Activated CD4-positive, alpha-beta T cell treated with anti-CD3 and anti-CD28 coated beads, Interleukin-2, amount 10 ng/mL, durations not matched to agents 7 days and 5 days (primary cell): ENCODE measurements at regions not wholly inside any gene's neighbourhood (a gene's known extent, or its start where the extent isn't known, plus 50 kb on each side); places are given as distances from the start of the nearest gene placed in this dataset.
"Not testable (repeated sequence)": the region's sequence is repeated elsewhere in the genome, so short reads cannot be mapped to it uniquely, and the experiment has no call there.

ENCODE experiments used
- CTCF ChIA-PET: fragments of 350-600 bp; sonication (Branson Sonifier 250); formaldehyde crosslinking; loops from one replicate; lab custom pipeline; 2021; ENCODE audit warnings: antibody characterized with exemption; lab: Charles Lee
- POLR2A ChIA-PET: fragments of 350-600 bp; sonication (Branson Sonifier 250); formaldehyde crosslinking; loops from one replicate; lab custom pipeline; 2021; ENCODE audit warnings: antibody characterized with exemption; lab: Charles Lee
- DNase-seq: peaks from one replicate; pipeline ENCODE4 v3.0.0-alpha.2; 2020
- H3K27ac Mint-ChIP-seq: one replicate; pipeline ENCODE4 v1.8.0; 2021; ENCODE audit warnings: mild to moderate bottlenecking, moderate library complexity, mixed read lengths
- H3K27me3 Mint-ChIP-seq: one replicate; pipeline ENCODE4 v1.8.0; 2021; ENCODE audit warnings: mixed read lengths
- H3K36me3 Mint-ChIP-seq: one replicate; pipeline ENCODE4 v1.8.0; 2021; ENCODE audit warnings: low read depth, mixed read lengths
- H3K4me1 Mint-ChIP-seq: one replicate; pipeline ENCODE4 v1.8.0; 2021; ENCODE audit warnings: mixed read lengths
- H3K4me3 Mint-ChIP-seq: one replicate; pipeline ENCODE4 v1.8.0; 2021; ENCODE audit warnings: mild to moderate bottlenecking, moderate library complexity, mixed read lengths
- H3K9me3 Mint-ChIP-seq: one replicate; pipeline ENCODE4 v1.8.0; 2021; ENCODE audit warnings: mixed read lengths

- Mint-ChIP-seq H3K4me3 (no peak overlapping the region), H3K36me3 (no peaks in the 10 kb centered on the region), H3K9me3 (no peaks in the 10 kb centered on the region), H3K4me1 (no peaks in the 10 kb centered on the region), H3K27me3 (peaks cover 1% of the 10 kb centered on the region), H3K27ac (no peak overlapping the region)
- POLR2A ChIA-PET: no interaction called here
- DNase-seq: no peak
- CTCF ChIA-PET: no interaction called here
These were observed 221.8 kb upstream of the PLXNA2 start for GRCh38 chr1:208465786-208466590.

GRCh38 chr1:208467151-208467780 lies 223.1 kb upstream of the PLXNA2 start:
- peaks cover 1% of the 10 kb centered on the region for H3K27me3 Mint-ChIP-seq
- no peak overlapping the region for H3K27ac Mint-ChIP-seq
- H3K9me3 Mint-ChIP-seq: no peaks in the 10 kb centered on the region
- no peaks in the 10 kb centered on the region for H3K4me1 Mint-ChIP-seq
- ChIA-PET POLR2A (no interaction called here), CTCF (no interaction called here)
- H3K36me3 Mint-ChIP-seq: no peaks in the 10 kb centered on the region
- no peak for DNase-seq
- H3K4me3 Mint-ChIP-seq: no peak overlapping the region

DNA sequence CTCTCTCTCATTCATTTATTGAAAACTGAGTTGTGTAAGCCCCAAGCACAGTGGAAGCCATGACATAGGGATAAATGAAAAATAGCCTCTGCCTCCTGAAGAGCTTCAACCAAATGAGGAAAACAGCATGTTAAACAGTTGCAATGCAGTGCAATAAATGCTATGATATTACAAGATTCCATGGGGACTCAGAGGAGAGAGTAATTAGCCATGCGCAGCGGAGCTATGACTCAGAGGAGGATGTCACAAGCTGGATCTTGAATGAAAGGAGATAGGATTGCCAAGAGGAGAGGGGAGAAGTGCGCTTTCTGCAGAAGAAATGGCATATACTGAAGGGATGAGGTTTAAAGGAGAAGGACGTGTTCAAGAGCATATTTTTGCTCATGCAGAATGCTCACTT lies 231.3 kb upstream of the PLXNA2 start:
- Mint-ChIP-seq H3K36me3 (no peaks in the 10 kb centered on the region), H3K9me3 (no peaks in the 10 kb centered on the region), H3K4me3 (no peak overlapping the region), H3K27ac (no peak overlapping the region), H3K4me1 (no peaks in the 10 kb centered on the region), H3K27me3 (no peaks in the 10 kb centered on the region)
- POLR2A ChIA-PET: no interaction called here
- no peak for DNase-seq
- CTCF ChIA-PET: no interaction called here

DNA sequence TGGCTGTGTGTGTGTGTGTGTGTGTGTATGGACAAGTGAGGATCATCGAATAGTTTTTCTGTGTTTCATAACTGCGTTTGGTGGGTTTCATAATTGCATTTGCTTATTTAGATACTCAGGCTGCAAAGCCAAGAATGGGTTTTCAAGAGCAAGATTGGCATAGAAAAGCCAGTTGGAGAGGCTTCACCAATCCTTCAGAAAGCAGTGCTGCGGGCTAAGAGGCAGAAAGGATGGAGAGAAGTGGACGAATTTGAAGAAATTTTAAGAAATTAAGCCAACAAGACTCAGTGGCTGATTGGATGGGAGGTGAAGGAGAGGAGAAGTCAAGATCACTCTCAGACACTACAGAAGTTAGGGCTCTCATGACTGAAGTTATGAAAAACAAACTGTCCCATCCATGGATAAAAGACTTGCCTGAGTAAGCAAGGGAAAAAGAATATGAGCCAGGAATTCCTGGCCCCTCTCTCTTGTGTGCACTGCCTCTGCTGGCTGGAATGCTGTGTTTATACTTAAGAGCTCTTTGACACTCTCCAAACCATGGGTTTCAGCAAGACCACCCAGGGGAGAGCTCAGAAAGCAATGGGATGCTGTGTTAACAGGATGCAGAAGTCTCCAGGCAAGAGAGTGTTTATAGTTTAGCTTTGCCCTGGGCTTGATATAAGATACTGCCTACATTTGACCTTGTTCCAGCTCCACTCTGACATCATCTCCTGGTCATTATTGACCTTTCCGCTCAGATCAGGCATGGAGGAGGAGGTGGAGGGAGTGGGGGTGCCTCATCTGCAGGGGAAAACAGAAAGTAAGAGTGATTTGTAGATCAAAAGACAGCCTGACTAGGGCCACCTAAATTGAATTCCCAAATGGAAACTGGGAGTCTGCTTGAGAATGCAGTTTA lies 232.0 kb upstream of the PLXNA2 start:
- Mint-ChIP-seq H3K27me3 (no peaks in the 10 kb centered on the region), H3K27ac (no peak overlapping the region), H3K4me1 (no peaks in the 10 kb centered on the region), H3K4me3 (no peak overlapping the region), H3K36me3 (no peaks in the 10 kb centered on the region), H3K9me3 (no peaks in the 10 kb centered on the region)
- no peak for DNase-seq
- POLR2A ChIA-PET: no interaction called here
- CTCF ChIA-PET: no interaction called here

DNA sequence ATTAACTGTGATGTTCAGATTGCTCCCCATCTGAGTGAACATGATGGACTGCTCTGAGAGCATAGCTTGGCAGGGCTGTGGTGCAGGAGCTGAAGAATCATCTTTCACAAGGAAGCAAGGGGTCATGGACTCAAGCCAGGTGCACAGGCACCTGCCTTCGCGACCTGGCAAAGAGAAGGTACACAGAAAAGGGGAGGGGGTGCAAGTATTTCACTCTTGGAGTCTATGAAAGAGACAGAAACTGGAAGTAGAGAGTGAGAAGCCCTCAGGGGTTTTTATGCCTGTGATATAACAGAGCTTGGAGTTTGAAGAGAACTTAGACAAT lies 232.6 kb upstream of the PLXNA2 start:
- Mint-ChIP-seq H3K4me1 (no peaks in the 10 kb centered on the region), H3K4me3 (no peak overlapping the region), H3K36me3 (no peaks in the 10 kb centered on the region), H3K9me3 (no peaks in the 10 kb centered on the region), H3K27me3 (no peaks in the 10 kb centered on the region), H3K27ac (no peak overlapping the region)
- DNase-seq: no peak
- ChIA-PET CTCF (no interaction called here), POLR2A (no interaction called here)

- Mint-ChIP-seq H3K27ac (no peak overlapping the region), H3K4me3 (no peak overlapping the region), H3K9me3 (no peaks in the 10 kb centered on the region), H3K4me1 (no peaks in the 10 kb centered on the region), H3K27me3 (no peaks in the 10 kb centered on the region), H3K36me3 (no peaks in the 10 kb centered on the region)
- no peak for DNase-seq
- ChIA-PET POLR2A (no interaction called here), CTCF (no interaction called here)
These were observed 235.3 kb upstream of the PLXNA2 start for GRCh38 chr1:208479435-208479834.

- Mint-ChIP-seq H3K4me1 (no peaks in the 10 kb centered on the region), H3K27ac (no peak overlapping the region), H3K36me3 (no peaks in the 10 kb centered on the region), H3K27me3 (no peaks in the 10 kb centered on the region), H3K4me3 (no peak overlapping the region), H3K9me3 (no peaks in the 10 kb centered on the region)
- ChIA-PET POLR2A (no interaction called here), CTCF (no interaction called here)
- DNase-seq: no peak
These were observed 241.3 kb upstream of the PLXNA2 start for GRCh38 chr1:208485512-208485911.

DNA sequence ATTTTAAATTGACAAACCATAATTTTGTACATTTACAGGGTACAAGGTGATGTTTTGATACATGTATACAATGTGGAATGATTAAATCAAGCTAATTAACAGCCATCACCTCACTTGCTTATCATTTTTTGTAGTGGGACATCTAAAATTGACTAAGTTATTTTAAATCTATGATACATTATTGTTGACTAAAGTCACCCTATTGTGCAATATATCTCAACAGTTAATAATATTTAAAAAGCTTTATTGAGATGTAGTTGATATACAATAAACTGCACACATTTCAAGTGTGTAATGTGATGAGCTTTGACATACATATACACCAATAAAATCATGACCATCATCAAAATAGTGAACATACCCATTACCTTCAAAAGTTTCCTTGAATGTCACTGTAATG lies 242.5 kb upstream of the PLXNA2 start:
- Mint-ChIP-seq H3K27me3 (no peaks in the 10 kb centered on the region), H3K36me3 (no peaks in the 10 kb centered on the region), H3K4me3 (no peak overlapping the region), H3K27ac (no peak overlapping the region), H3K4me1 (no peaks in the 10 kb centered on the region), H3K9me3 (no peaks in the 10 kb centered on the region)
- ChIA-PET POLR2A (no interaction called here), CTCF (no interaction called here)
- DNase-seq: no peak

GRCh38 chr1:208488432-208488831 lies 244.2 kb upstream of the PLXNA2 start:
- CTCF ChIA-PET, H3K9me3 Mint-ChIP-seq, H3K27ac Mint-ChIP-seq: not testable (repeated sequence)

GRCh38 chr1:208496467-208497371 lies 252.5 kb upstream of the PLXNA2 start:
- Mint-ChIP-seq H3K27ac (no peak overlapping the region), H3K4me3 (no peak overlapping the region), H3K36me3 (no peaks in the 10 kb centered on the region), H3K9me3 (no peaks in the 10 kb centered on the region), H3K27me3 (peaks cover 7% of the 10 kb centered on the region), H3K4me1 (no peaks in the 10 kb centered on the region)
- CTCF ChIA-PET: interaction anchor here (0.6 kb wide), 1 partner anchor 13 kb away, joined by 3 read pairs; no protein-coding TSS in a partner anchor
- DNase-seq: no peak
- POLR2A ChIA-PET: no interaction called here

More at GRCh38 chr1:208488432-208488831, 244.2 kb upstream of the PLXNA2 start:
- H3K4me3 Mint-ChIP-seq, H3K4me1 Mint-ChIP-seq, DNase-seq, H3K36me3 Mint-ChIP-seq, H3K27me3 Mint-ChIP-seq, POLR2A ChIA-PET: not testable (repeated sequence)

- H3K36me3 Mint-ChIP-seq: no peaks in the 10 kb centered on the region
These were observed 253.8 kb upstream of the PLXNA2 start for GRCh38 chr1:208497866-208498541.

DNA sequence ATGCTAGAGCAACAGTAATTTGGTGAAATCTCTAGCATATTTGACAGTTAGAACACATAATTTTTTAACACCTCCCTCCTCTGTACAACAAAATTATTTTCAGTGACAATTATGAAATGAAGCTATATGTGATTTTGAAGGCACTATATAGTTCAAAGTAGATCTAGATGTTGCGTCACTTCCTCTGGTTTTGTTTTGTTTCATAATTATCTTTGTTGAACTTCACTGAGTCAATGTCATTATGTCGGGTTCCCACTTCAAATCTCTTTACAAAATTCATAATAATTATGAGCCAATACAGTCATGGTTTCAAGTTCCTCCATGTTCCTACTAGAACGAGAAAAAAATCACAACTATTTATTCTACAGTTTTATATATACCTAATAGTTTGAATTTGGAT lies 254.8 kb upstream of the PLXNA2 start:
- no peaks in the 10 kb centered on the region for H3K4me1 Mint-ChIP-seq
- H3K4me3 Mint-ChIP-seq: no peak overlapping the region
- POLR2A ChIA-PET: no interaction called here
- H3K36me3 Mint-ChIP-seq: no peaks in the 10 kb centered on the region
- H3K9me3 Mint-ChIP-seq: no peaks in the 10 kb centered on the region
- no peak for DNase-seq
- no peak overlapping the region for H3K27ac Mint-ChIP-seq
- CTCF ChIA-PET: no interaction called here
- H3K27me3 Mint-ChIP-seq: peaks cover 2% of the 10 kb centered on the region

More at GRCh38 chr1:208497866-208498541, 253.8 kb upstream of the PLXNA2 start:
- H3K27me3 Mint-ChIP-seq: peaks cover 2% of the 10 kb centered on the region
- H3K9me3 Mint-ChIP-seq: no peaks in the 10 kb centered on the region
- DNase-seq: no peak
- H3K4me1 Mint-ChIP-seq: no peaks in the 10 kb centered on the region
- ChIA-PET POLR2A (no interaction called here), CTCF (no interaction called here)
- H3K27ac Mint-ChIP-seq: no peak overlapping the region
- H3K4me3 Mint-ChIP-seq: no peak overlapping the region
